Liver (tissue), 3 donors: ENCODE measurements at regions not wholly inside any gene's neighbourhood (a gene's known extent, or its start where the extent isn't known, plus 50 kb on each side); places are given as distances from the start of the nearest gene placed in this dataset.

Experiments
- EGR1 ChIP-seq, 2 donors: IDR thresholded peaks; 2 replicates each; pipeline ENCODE4 v1.6.1; 2016 to 2018; ENCODE audit warnings: antibody characterized with exemption in 2 of 2, low read depth in 2 of 2
- FOXA2 ChIP-seq: IDR thresholded peaks from 2 replicates; pipeline ENCODE4 v1.6.1; 2016; ENCODE audit warnings: antibody characterized with exemption
- HNF4A ChIP-seq, 2 donors: conservative IDR thresholded peaks; 2 replicates each; pipeline ENCODE4 v1.6.1; 2016; ENCODE audit warnings: antibody characterized with exemption in 2 of 2, mild to moderate bottlenecking in 2 of 2
- JUND ChIP-seq, 2 donors: IDR thresholded peaks; 2 replicates each; pipeline ENCODE4 v1.6.1; 2016; ENCODE audit warnings: antibody characterized with exemption in 2 of 2
- RAD21 ChIP-seq, 2 donors: IDR thresholded peaks; 2 replicates each; pipeline ENCODE4 v1.6.1; 2016; ENCODE audit warnings: antibody characterized with exemption in 2 of 2, mild to moderate bottlenecking in 2 of 2
- TAF1 ChIP-seq: conservative IDR thresholded peaks from 2 replicates; pipeline ENCODE4 v1.6.1; 2016; ENCODE audit warnings: antibody characterized with exemption, mild to moderate bottlenecking
- TF ChIP-seq, protein P1 (sequence below): fragments of 150-350 bp; IDR thresholded peaks from 2 replicates; pipeline ENCODE4 v1.5.1; 2017; ENCODE audit warnings: improper control_type of control experiment, low read depth, low read length; ENCODE audit not compliant: missing input control
- TF ChIP-seq, protein P2 (sequence below): IDR thresholded peaks from 2 replicates; pipeline ENCODE4 v1.6.1; 2016; ENCODE audit warnings: antibody characterized with exemption, mild to moderate bottlenecking
- donor health status: healthy.
- donor health status: healthy.

DNA sequence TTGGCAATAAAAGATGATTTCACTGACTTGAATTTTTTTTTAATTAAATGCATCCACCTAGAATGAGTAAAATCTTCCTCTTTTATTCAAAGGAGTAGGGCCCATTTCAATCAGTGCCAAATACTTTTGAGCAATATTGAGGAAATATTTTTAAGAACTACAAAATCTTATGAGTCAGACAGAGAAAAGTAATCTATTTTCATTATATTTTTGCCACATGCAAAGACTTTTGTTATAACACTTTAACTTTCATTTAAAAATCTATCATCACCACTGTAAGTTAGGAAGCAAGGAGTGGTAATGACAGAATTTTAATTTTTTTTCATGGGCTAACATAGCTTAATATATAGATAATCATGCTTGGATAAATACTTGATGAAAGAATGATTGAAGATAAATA lies 345.2 kb upstream of the KITLG start:
- TF ChIP-seq, protein P1, sequence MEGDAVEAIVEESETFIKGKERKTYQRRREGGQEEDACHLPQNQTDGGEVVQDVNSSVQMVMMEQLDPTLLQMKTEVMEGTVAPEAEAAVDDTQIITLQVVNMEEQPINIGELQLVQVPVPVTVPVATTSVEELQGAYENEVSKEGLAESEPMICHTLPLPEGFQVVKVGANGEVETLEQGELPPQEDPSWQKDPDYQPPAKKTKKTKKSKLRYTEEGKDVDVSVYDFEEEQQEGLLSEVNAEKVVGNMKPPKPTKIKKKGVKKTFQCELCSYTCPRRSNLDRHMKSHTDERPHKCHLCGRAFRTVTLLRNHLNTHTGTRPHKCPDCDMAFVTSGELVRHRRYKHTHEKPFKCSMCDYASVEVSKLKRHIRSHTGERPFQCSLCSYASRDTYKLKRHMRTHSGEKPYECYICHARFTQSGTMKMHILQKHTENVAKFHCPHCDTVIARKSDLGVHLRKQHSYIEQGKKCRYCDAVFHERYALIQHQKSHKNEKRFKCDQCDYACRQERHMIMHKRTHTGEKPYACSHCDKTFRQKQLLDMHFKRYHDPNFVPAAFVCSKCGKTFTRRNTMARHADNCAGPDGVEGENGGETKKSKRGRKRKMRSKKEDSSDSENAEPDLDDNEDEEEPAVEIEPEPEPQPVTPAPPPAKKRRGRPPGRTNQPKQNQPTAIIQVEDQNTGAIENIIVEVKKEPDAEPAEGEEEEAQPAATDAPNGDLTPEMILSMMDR = no peak
- TF ChIP-seq FOXA2 = no peak
- TF ChIP-seq JUND (IDR thresholded peaks at IDR 0.05) = no peak
- no peak for TF ChIP-seq RAD21 (IDR thresholded peaks at IDR 0.05)
- TF ChIP-seq TAF1 = no peak
- TF ChIP-seq, protein P2, sequence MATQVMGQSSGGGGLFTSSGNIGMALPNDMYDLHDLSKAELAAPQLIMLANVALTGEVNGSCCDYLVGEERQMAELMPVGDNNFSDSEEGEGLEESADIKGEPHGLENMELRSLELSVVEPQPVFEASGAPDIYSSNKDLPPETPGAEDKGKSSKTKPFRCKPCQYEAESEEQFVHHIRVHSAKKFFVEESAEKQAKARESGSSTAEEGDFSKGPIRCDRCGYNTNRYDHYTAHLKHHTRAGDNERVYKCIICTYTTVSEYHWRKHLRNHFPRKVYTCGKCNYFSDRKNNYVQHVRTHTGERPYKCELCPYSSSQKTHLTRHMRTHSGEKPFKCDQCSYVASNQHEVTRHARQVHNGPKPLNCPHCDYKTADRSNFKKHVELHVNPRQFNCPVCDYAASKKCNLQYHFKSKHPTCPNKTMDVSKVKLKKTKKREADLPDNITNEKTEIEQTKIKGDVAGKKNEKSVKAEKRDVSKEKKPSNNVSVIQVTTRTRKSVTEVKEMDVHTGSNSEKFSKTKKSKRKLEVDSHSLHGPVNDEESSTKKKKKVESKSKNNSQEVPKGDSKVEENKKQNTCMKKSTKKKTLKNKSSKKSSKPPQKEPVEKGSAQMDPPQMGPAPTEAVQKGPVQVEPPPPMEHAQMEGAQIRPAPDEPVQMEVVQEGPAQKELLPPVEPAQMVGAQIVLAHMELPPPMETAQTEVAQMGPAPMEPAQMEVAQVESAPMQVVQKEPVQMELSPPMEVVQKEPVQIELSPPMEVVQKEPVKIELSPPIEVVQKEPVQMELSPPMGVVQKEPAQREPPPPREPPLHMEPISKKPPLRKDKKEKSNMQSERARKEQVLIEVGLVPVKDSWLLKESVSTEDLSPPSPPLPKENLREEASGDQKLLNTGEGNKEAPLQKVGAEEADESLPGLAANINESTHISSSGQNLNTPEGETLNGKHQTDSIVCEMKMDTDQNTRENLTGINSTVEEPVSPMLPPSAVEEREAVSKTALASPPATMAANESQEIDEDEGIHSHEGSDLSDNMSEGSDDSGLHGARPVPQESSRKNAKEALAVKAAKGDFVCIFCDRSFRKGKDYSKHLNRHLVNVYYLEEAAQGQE = no peak
- no peak for TF ChIP-seq EGR1 (IDR thresholded peaks at IDR 0.05; ENCODE audit: low read depth in 2 of 2)
- TF ChIP-seq HNF4A (conservative IDR thresholded peaks at IDR 0.05) = no peak
